ENCODE measurements at regions not wholly inside any gene's neighbourhood (a gene's known extent, or its start where the extent isn't known, plus 50 kb on each side); places are given as distances from the start of the nearest gene placed in this dataset.

- Histone ChIP-seq H3K4me1 (no peaks in the 10 kb centered on the region), H3K4me3 (no peak overlapping the region), H3K36me3 (no peaks in the 10 kb centered on the region), H3K27me3 (no peaks in the 10 kb centered on the region), H3K9me3 (peaks cover 0 to 30% (median 1%) of the 10 kb centered on the region in 4 donors), H3K27ac (no peak overlapping the region)
- no peak for DNase-seq (ENCODE audit: low spot score in 2 of 2)
- TF ChIP-seq EP300 (IDR thresholded peaks at IDR 0.05) (no peak), POLR2A (IDR thresholded peaks at IDR 0.05) (no peak), CTCF (IDR thresholded peaks at IDR 0.05) (no peak)
- WGBS, 2 donors, result 81 to 89% methylated on average over 6 of the region's 6 CpGs
These were observed 217.1 kb upstream of the DLGAP1 start for GRCh38 chr18:4672162-4672561.

- H3K4me1 ChIP-seq, result no peaks in the 10 kb centered on the region
- H3K9me3 ChIP-seq, result peaks cover 0 to 4% (median 0%) of the 10 kb centered on the region in 4 donors
- no peaks in the 10 kb centered on the region for H3K27me3 ChIP-seq
- no peak overlapping the region for H3K4me3 ChIP-seq
- TF ChIP-seq POLR2A (IDR thresholded peaks at IDR 0.05) (no peak), CTCF (IDR thresholded peaks at IDR 0.05) (no peak), EP300 (IDR thresholded peaks at IDR 0.05) (no peak)
- DNase-seq (ENCODE audit: low spot score in 2 of 2), result no peak
- H3K27ac ChIP-seq, result no peak overlapping the region
- H3K36me3 ChIP-seq, result no peaks in the 10 kb centered on the region
These were observed 203.7 kb upstream of the DLGAP1 start for GRCh38 chr18:4658804-4659203.

GRCh38 chr18:4653418-4653817, 198.3 kb upstream of the DLGAP1 start:
- no peak for DNase-seq (ENCODE audit: low spot score in 2 of 2)
- Histone ChIP-seq H3K27ac (no peak overlapping the region), H3K36me3 (no peaks in the 10 kb centered on the region), H3K4me1 (no peaks in the 10 kb centered on the region), H3K4me3 (no peak overlapping the region), H3K27me3 (no peaks in the 10 kb centered on the region), H3K9me3 (no peaks in the 10 kb centered on the region)
- no peak for TF ChIP-seq POLR2A (IDR thresholded peaks at IDR 0.05)
- no peak for TF ChIP-seq EP300 (IDR thresholded peaks at IDR 0.05)
- TF ChIP-seq CTCF (IDR thresholded peaks at IDR 0.05), result no peak
- WGBS, 2 donors, result 93 to 95% methylated on average over 2 of the region's 2 CpGs

GRCh38 chr18:4641771-4642368, 186.8 kb upstream of the DLGAP1 start:
- Histone ChIP-seq H3K4me3 (no peak overlapping the region), H3K36me3 (no peaks in the 10 kb centered on the region), H3K4me1 (no peaks in the 10 kb centered on the region), H3K27me3 (no peaks in the 10 kb centered on the region), H3K9me3 (no peaks in the 10 kb centered on the region), H3K27ac (no peak overlapping the region)
- no peak for DNase-seq (ENCODE audit: low spot score in 2 of 2)
- TF ChIP-seq POLR2A (IDR thresholded peaks at IDR 0.05) (no peak), CTCF (IDR thresholded peaks at IDR 0.05) (no peak)
- WGBS, 2 donors, result 42 to 43% methylated on average over 5 of the region's 5 CpGs

GRCh38 chr18:4640349-4641012, 185.4 kb upstream of the DLGAP1 start:
- no peaks in the 10 kb centered on the region for H3K36me3 ChIP-seq
- TF ChIP-seq POLR2A (IDR thresholded peaks at IDR 0.05) (no peak), EP300 (IDR thresholded peaks at IDR 0.05) (no peak), CTCF (IDR thresholded peaks at IDR 0.05) (no peak)
- no peaks in the 10 kb centered on the region for H3K4me1 ChIP-seq
- no peaks in the 10 kb centered on the region for H3K27me3 ChIP-seq
- H3K4me3 ChIP-seq, result no peak overlapping the region
- no peaks in the 10 kb centered on the region for H3K9me3 ChIP-seq
- 55 to 70% methylated on average over 3 of the region's 3 CpGs for WGBS, 2 donors
- DNase-seq (ENCODE audit: low spot score in 2 of 2), result no peak
- H3K27ac ChIP-seq, result no peak overlapping the region
